H1 (cell line): ENCODE measurements at regions not wholly inside any gene's neighbourhood (a gene's known extent, or its start where the extent isn't known, plus 50 kb on each side); places are given as distances from the start of the nearest gene placed in this dataset.

ENCODE experiments used
- ATF2 ChIP-seq: IDR thresholded peaks from 2 replicates; pipeline ENCODE4 v1.6.1; 2012; ENCODE audit warnings: low read length, inconsistent platforms
- MAFK ChIP-seq: IDR thresholded peaks from 2 replicates; pipeline ENCODE4 v1.6.1; 2012; ENCODE audit warnings: low read depth, mild to moderate bottlenecking, improper control_type of control experiment, low read length
- NANOG ChIP-seq: IDR thresholded peaks from 2 replicates; pipeline ENCODE4 v1.6.1; 2011; ENCODE audit warnings: low read length, low read depth, mild to moderate bottlenecking, inconsistent platforms; ENCODE audit not compliant: insufficient read depth, poor library complexity, severe bottlenecking
- RBBP5 ChIP-seq: IDR thresholded peaks from 2 replicates; pipeline ENCODE4 v1.7.1; 2012; ENCODE audit warnings: low read depth, mild to moderate bottlenecking, inconsistent platforms, low read length, moderate library complexity, borderline replicate concordance
- RNF2 ChIP-seq: fragments of 200-900, 300-1000 bp; sonication (generic); IDR thresholded peaks from 2 replicates; pipeline ENCODE4 v1.7.1; 2016; ENCODE audit warnings: borderline replicate concordance, low read depth, mild to moderate bottlenecking, antibody characterized with exemption, low read length; ENCODE audit not compliant: poor library complexity, severe bottlenecking; ENCODE audit errors: missing control alignments
- SP1 ChIP-seq: IDR thresholded peaks from 2 replicates; pipeline ENCODE4 v1.6.1; 2011; ENCODE audit warnings: low read depth, low read length
- SP2 ChIP-seq: IDR thresholded peaks from 2 replicates; pipeline ENCODE4 v1.6.1; 2012; ENCODE audit warnings: mild to moderate bottlenecking, low read length, inconsistent platforms
- SUZ12 ChIP-seq: fragments of 200-600 bp; sonication (generic); IDR thresholded peaks from 2 replicates; pipeline ENCODE4 v1.6.1; 2012; ENCODE audit warnings: mild to moderate bottlenecking, inconsistent platforms, low read length, moderate library complexity, mixed read lengths
- TCF12 ChIP-seq: IDR thresholded peaks from 2 replicates; pipeline ENCODE4 v1.6.1; 2011; ENCODE audit warnings: low read depth, mild to moderate bottlenecking, low read length

DNA sequence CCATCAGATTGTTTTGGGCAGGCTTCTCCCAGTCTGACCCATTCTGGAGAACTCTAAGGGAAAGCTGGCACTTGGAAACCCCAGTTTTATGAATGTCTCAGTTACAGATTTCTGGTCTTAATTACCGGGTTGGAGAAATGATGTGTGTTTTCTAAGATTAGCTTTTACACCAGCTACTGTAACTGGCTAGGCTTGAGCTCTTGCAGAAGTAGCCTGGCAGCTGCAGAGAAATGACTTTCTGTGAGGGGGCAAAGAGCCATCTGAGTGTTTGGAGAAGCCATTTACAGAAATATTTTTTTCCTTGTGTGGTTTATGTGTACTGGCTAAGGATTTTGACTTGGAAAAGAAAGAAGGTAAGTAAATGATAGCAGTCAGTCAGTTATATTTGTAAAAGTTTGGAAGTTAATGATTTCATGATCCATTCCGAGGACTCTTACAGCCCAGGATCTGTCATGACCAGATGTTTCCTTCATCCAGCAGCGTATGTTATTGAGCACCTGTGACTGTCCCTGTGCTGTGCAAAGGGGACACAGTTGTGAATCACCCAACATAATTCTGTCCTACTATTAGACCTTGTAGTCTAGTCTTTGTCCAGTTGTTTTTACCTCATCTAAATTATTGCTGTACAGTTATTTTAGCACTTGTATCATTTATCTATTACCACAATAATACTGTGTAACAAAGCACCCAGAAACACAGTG lies 53.7 kb upstream of the GDNF start (continued):
- TF ChIP-seq RNF2 (no peak), MAFK (no peak), SP1 (no peak), TCF12 (no peak), ATF2 (no peak), SP2 (no peak), RBBP5 (no peak), NANOG (no peak), SUZ12 (no peak)
- TF ChIP-seq, all 59 proteins: peak for 0
